Endothelial cell of umbilical vein (primary cell): ENCODE measurements at regions not wholly inside any gene's neighbourhood (a gene's known extent, or its start where the extent isn't known, plus 50 kb on each side); places are given as distances from the start of the nearest gene placed in this dataset.

Experiments used
- BruUV-seq: library from RNA; stranded (reverse); fragments of 400-500 nt; replicated peaks from 2 replicates; lab custom pipeline; 2021; lab: Mats Ljungman, UMichigan
- CTCF ChIA-PET: fragments of 300-600, 350-600 bp; sonication (Branson Sonifier 250); formaldehyde crosslinking; loops from one replicate; lab custom pipeline; 2021; ENCODE audit warnings: antibody characterized with exemption, inconsistent platforms; lab: Charles Lee
- POLR2A ChIA-PET: fragments of 300-600, 350-600 bp; sonication (Branson Sonifier 250); formaldehyde crosslinking; loops from one replicate; lab custom pipeline; 2021; ENCODE audit warnings: antibody characterized with exemption, inconsistent platforms; lab: Charles Lee
- DNase-seq: peaks from one replicate; pipeline ENCODE4 v3.0.0-alpha.2; 2011; ENCODE audit warnings: low read depth, low spot score
- FAIRE-seq: peaks from 2 replicates; lab custom pipeline; 2011; peaks lifted over from hg19 to GRCh38; lab: Jason Lieb, UNC
- H2AFZ ChIP-seq: 2 replicates; pipeline ENCODE4 v1.6.0; 2012; ENCODE audit warnings: low read depth, low read length, control low read depth, inconsistent platforms
- H3K27ac ChIP-seq: 2 replicates; pipeline ENCODE4 v1.5.1; 2011; ENCODE audit warnings: low read depth, mild to moderate bottlenecking, control low read depth, low read length, moderate library complexity; ENCODE audit not compliant: insufficient read depth
- H3K27me3 ChIP-seq, 2 experiments: 2 replicates each; pipeline versions ENCODE4 v1.6.0 to v1.6.1; 2011; ENCODE audit warnings: low read length in 2 of 2, mixed read lengths in 1 of 2; ENCODE audit not compliant: control insufficient read depth in 2 of 2, insufficient read depth in 2 of 2
- H3K36me3 ChIP-seq, 2 experiments: 2 replicates in 1 of 2; 3 replicates in 1 of 2; pipeline ENCODE4 v1.5.1; 2011; ENCODE audit warnings: low read length in 2 of 2, mild to moderate bottlenecking in 1 of 2, moderate library complexity in 1 of 2; ENCODE audit not compliant: control insufficient read depth in 2 of 2, insufficient read depth in 2 of 2; ENCODE audit errors: extremely low read depth in 1 of 2
- H3K4me1 ChIP-seq: 3 replicates; pipeline ENCODE4 v1.5.1; 2011; ENCODE audit warnings: mild to moderate bottlenecking, low read length; ENCODE audit not compliant: control insufficient read depth, insufficient read depth; ENCODE audit errors: extremely low read depth
- H3K4me2 ChIP-seq: 2 replicates; pipeline ENCODE4 v1.6.1; 2011; ENCODE audit warnings: low read length, control low read depth, mixed read lengths; ENCODE audit not compliant: insufficient read depth
- H3K4me3 ChIP-seq, 3 experiments: fragments of 200-600 bp in 1 of 3; sonication (generic), shearing (Covaris generic) in 1 of 3; replicated peaks in 1 of 3; 2 replicates each; pipeline ENCODE4 v1.5.1; 2011 to 2016; ENCODE audit warnings: control low read depth in 3 of 3, low read length in 3 of 3, mild to moderate bottlenecking in 2 of 3, inconsistent platforms in 1 of 3, low read depth in 1 of 3, moderate library complexity in 1 of 3; ENCODE audit not compliant: insufficient read depth in 1 of 3
- H3K79me2 ChIP-seq: 2 replicates; pipeline ENCODE4 v1.6.0; 2012; ENCODE audit warnings: low read length, inconsistent platforms; ENCODE audit not compliant: control insufficient read depth, insufficient read depth
- H3K9ac ChIP-seq: replicated peaks from 2 replicates; pipeline ENCODE3; 2011; ENCODE audit warnings: low read length, control low read depth; ENCODE audit not compliant: insufficient read depth; ENCODE audit errors: extremely low read depth
- H3K9me1 ChIP-seq: replicated peaks from 3 replicates; pipeline ENCODE4 v1.6.0; 2011; ENCODE audit warnings: mild to moderate bottlenecking, low read length; ENCODE audit not compliant: control insufficient read depth, insufficient read depth; ENCODE audit errors: extremely low read depth
- H3K9me3 ChIP-seq: replicated peaks from 2 replicates; pipeline ENCODE4 v1.5.1; 2012; ENCODE audit warnings: low read length, inconsistent platforms; ENCODE audit not compliant: control insufficient read depth, insufficient read depth
- H4K20me1 ChIP-seq: replicated peaks from 2 replicates; pipeline ENCODE3; 2011; ENCODE audit warnings: mild to moderate bottlenecking, low read length; ENCODE audit not compliant: control insufficient read depth, insufficient read depth; ENCODE audit errors: extremely low read depth
- EZH2 ChIP-seq: IDR thresholded peaks from 2 replicates; pipeline ENCODE4 v1.6.1; 2012; ENCODE audit warnings: borderline replicate concordance, low read depth, mild to moderate bottlenecking, moderate library complexity, low read length, inconsistent platforms; ENCODE audit not compliant: severe bottlenecking
- FOS ChIP-seq: IDR thresholded peaks from 2 replicates; pipeline ENCODE4 v1.6.1; 2011; ENCODE audit warnings: mild to moderate bottlenecking, low read length, moderate library complexity, borderline replicate concordance; ENCODE audit not compliant: insufficient read depth
- GATA2 ChIP-seq: IDR thresholded peaks from 2 replicates; pipeline ENCODE4 v1.7.0; 2011; ENCODE audit warnings: low read depth, mild to moderate bottlenecking, moderate library complexity, mixed read lengths, low read length; ENCODE audit not compliant: insufficient read length, insufficient read depth
- JUN ChIP-seq: IDR thresholded peaks from 2 replicates; pipeline ENCODE4 v1.6.1; 2011; ENCODE audit warnings: borderline replicate concordance, low read depth; ENCODE audit not compliant: insufficient read length, insufficient read depth
- MAX ChIP-seq: IDR thresholded peaks from 2 replicates; pipeline ENCODE4 v1.6.1; 2011; ENCODE audit not compliant: insufficient read depth, insufficient read length
- MYC ChIP-seq: IDR thresholded peaks from one replicate; pipeline ENCODE4 v1.6.1; 2011; ENCODE audit warnings: mild to moderate bottlenecking, low read depth, low read length
- POLR2A ChIP-seq: IDR thresholded peaks from 2 replicates; pipeline ENCODE4 v1.6.1; 2012; ENCODE audit warnings: low read depth, mild to moderate bottlenecking, control low read depth, low read length
- POLR2AphosphoS5 ChIP-seq: IDR thresholded peaks from 2 replicates; pipeline ENCODE4 v1.6.1; 2012; ENCODE audit warnings: low read depth, mild to moderate bottlenecking, control low read depth, low read length, moderate library complexity; ENCODE audit not compliant: insufficient read depth
- dilution Hi-C: fragments of 300-500 bp; cut with MboI; formaldehyde crosslinking; loops from one replicate; pipeline ENCODE4 v1.15.0; 2019; ENCODE audit warnings: low sequenced_read_pairs; ENCODE audit not compliant: extremely low pct_ligation_motif_present
- intact Hi-C: fragments of 100-400 bp; cut with micrococcal nuclease; formaldehyde crosslinking; loops from one replicate; pipeline ENCODE4 v1.10.0; 2022
- TF ChIP-seq, protein P1 (sequence below), 2 donors: IDR thresholded peaks; 1 replicate in 1 of 2; 2 replicates in 1 of 2; pipeline ENCODE4 v1.5.1; 2011; ENCODE audit warnings: low read length in 2 of 2, mild to moderate bottlenecking in 2 of 2, moderate library complexity in 2 of 2, control low read depth in 1 of 2, inconsistent platforms in 1 of 2, low read depth in 1 of 2; ENCODE audit not compliant: insufficient read depth in 1 of 2; ENCODE audit errors: extremely low read depth in 1 of 2

DNA sequence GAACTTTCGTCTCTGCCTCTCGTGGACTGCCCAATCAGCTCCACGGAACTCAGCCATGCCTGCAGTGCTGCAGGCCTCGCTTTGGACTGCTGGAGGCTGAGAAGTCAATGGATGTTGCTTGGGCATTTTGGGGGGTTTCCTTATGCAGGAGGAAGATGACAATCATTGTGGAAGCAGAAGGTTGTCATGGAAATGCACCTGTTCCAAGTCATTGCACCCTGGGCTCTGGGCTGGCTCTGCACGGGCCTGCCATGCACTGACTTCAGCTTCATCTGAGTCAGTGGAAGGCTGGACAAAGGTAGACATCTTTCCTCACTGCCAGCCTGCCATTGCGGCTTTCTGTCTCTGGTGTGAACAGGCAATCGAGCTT is 217.3 kb downstream of the RPS24 start:
- H3K27ac ChIP-seq: no peak overlapping the region
- H3K79me2 ChIP-seq: no peaks in the 10 kb centered on the region
- TF ChIP-seq JUN: no peak
- no peak for TF ChIP-seq POLR2AphosphoS5
- no peak for TF ChIP-seq EZH2
- no peak for TF ChIP-seq MAX
- TF ChIP-seq POLR2A: no peak
- no peak for TF ChIP-seq FOS
- no peak for TF ChIP-seq GATA2
- TF ChIP-seq, protein P1, sequence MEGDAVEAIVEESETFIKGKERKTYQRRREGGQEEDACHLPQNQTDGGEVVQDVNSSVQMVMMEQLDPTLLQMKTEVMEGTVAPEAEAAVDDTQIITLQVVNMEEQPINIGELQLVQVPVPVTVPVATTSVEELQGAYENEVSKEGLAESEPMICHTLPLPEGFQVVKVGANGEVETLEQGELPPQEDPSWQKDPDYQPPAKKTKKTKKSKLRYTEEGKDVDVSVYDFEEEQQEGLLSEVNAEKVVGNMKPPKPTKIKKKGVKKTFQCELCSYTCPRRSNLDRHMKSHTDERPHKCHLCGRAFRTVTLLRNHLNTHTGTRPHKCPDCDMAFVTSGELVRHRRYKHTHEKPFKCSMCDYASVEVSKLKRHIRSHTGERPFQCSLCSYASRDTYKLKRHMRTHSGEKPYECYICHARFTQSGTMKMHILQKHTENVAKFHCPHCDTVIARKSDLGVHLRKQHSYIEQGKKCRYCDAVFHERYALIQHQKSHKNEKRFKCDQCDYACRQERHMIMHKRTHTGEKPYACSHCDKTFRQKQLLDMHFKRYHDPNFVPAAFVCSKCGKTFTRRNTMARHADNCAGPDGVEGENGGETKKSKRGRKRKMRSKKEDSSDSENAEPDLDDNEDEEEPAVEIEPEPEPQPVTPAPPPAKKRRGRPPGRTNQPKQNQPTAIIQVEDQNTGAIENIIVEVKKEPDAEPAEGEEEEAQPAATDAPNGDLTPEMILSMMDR (IDR thresholded peaks at IDR 0.05; ENCODE audit: extremely low read depth in 1 of 2, insufficient read depth in 1 of 2, low read depth in 1 of 2, low read length in 2 of 2): no peak
- TF ChIP-seq MYC: no peak
- FAIRE-seq: no peak
- H3K9ac ChIP-seq: no peak overlapping the region
- BruUV-seq: no TSS peak
- dilution Hi-C loops: no loop called here
- H3K4me1 ChIP-seq: peaks cover 9% of the 10 kb centered on the region
- no peak for DNase-seq
- H3K36me3 ChIP-seq: no peaks in the 10 kb centered on the region
- intact Hi-C loops: no loop called here
- H3K9me1 ChIP-seq: no peaks in the 10 kb centered on the region
- H3K4me3 ChIP-seq: no peak overlapping the region
- CTCF ChIA-PET: no interaction called here
- H4K20me1 ChIP-seq: no peaks in the 10 kb centered on the region
- H3K9me3 ChIP-seq: no peaks in the 10 kb centered on the region
- H2AFZ ChIP-seq: no peak overlapping the region
- POLR2A ChIA-PET: no interaction called here
- H3K4me2 ChIP-seq: no peak overlapping the region
- H3K27me3 ChIP-seq: no peaks in the 10 kb centered on the region
